ENCODE measurements at regions not wholly inside any gene's neighbourhood (a gene's known extent, or its start where the extent isn't known, plus 50 kb on each side); places are given as distances from the start of the nearest gene placed in this dataset.
"Not testable (repeated sequence)": the region's sequence is repeated elsewhere in the genome, so short reads cannot be mapped to it uniquely, and the experiment has no call there.

DNA sequence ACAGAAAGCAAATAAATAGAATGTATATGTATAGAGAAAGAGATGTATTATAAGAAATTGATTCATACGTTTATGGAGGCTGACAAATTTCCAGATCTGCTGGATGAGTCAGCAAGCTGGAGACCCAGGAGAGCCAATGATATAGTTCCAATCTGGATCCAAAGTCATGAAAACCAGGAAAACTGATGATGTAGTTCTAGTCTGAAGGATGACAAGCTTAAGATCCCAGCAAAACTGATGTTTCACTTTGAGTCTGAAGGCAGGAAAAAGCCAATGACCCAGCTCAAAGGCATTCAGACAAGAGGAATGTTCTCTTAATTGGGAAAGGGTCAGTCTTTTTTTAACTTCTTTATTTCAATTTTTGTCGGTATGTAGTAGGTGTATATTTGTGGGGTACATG lies 102.6 kb downstream of the LHFPL1 start:
- DNase-seq: no peak

GRCh38 chrX:112571388-112571787 lies 108.3 kb downstream of the LHFPL1 start:
- DNase-seq: no peak

DNA sequence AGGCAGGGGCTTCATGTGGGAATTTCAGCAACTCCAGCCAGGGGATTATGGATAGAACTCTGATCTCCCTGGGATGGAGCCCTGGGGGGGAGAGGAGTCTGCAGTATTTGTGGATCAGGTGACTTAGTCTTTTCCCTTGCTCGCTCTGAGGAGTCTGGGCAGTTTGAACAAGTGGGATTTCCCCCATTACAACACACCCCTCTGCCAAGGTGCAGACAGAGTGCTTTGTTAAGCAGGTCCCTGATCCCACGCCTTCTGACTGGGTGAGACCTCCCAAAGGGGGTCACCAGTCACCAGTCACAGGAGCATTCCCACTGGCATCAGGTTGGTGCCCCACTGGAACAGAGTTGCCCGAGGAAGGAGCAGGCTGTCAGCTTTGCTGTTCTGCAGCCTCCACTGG lies 123.9 kb downstream of the LHFPL1 start:
- no peak for DNase-seq

DNA sequence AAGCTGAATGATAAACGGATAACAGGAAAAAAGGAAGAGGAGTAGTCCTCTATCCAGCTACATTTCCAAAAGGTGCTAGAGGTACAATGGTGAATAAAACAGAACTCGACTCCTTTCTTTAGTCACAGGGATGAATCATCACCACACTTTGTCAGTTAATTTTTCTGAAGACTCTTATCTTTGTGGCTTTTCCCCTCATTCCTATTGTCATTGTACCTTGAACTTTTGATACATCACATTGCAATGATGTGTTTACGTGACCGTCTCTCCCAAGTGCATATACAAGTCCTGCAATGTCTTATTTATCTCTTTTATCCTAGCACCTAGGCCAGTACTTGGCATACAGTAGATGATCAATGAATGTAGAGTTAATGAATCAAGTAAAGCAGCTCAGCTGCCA lies 134.7 kb downstream of the LHFPL1 start:
- DNase-seq: no peak

DNA sequence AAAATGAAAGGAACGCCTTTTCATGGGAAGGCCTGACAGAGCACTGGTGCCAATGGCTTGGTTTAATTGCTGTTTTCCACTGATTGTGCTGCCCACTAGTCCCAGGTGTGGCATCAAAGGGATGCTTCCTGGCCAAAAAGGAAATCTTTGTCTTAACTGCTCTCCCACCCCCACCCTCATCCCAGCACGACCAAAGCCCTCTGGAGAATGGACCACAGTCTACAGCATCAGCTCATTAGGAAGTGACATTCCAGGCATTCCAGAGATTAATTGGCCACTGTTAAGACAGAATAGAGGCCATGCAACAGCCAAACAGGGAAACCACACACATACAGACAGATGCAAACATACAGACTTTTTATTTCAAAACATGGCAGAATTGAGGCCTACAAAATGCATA lies 143.2 kb downstream of the LHFPL1 start:
- no peak for DNase-seq

GRCh38 chrX:112527903-112528302 lies 151.8 kb downstream of the LHFPL1 start:
- DNase-seq: no peak

- no peak for DNase-seq
Measured at GRCh38 chrX:112521676-112522075, 158.1 kb downstream of the LHFPL1 start.

- no peak for DNase-seq
Measured at GRCh38 chrX:112520124-112520523, 159.6 kb downstream of the LHFPL1 start.

- no peak for DNase-seq
Measured at GRCh38 chrX:112513154-112513553, 166.6 kb downstream of the LHFPL1 start.

- DNase-seq: no peak
Measured at GRCh38 chrX:112512509-112512908, 167.2 kb downstream of the LHFPL1 start.

DNA sequence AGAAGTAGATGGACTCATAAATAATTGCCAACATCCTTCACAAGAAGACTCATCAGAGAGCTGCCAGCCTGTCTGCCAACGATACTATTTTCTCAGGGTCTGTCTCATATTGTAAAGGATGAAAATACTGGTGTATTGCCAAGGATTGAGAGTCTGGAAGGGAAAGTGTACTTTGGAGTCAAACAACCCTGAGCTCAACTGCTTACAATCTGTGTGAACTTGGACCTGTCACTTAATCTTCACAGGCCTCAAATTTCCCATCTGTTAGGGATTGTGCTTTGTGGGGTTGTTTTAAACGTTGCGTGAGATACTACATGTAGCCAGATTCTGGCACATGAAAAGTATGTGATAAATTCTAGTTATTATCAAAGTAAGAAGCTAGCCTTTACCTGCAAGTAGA lies 169.1 kb downstream of the LHFPL1 start:
- no peak for DNase-seq

DNA sequence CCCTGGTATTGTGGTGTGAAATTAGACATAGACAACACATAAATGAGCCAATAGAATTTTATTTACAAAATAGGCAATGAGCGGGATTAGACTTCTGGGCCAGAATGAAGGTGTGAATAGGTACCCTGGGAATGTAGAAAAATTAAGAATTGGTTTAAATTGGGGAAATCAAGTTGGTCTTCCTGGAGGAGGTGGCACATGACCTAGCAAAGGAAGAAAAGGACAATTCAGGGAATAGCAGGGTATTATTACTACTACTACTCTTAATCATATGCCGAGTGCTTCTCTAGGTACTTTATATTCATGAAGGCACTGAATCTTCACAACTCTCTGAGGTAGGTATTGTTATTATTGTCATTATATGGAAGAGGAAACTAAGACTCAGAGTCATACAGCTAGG lies 202.1 kb downstream of the LHFPL1 start:
- no peak for DNase-seq

DNA sequence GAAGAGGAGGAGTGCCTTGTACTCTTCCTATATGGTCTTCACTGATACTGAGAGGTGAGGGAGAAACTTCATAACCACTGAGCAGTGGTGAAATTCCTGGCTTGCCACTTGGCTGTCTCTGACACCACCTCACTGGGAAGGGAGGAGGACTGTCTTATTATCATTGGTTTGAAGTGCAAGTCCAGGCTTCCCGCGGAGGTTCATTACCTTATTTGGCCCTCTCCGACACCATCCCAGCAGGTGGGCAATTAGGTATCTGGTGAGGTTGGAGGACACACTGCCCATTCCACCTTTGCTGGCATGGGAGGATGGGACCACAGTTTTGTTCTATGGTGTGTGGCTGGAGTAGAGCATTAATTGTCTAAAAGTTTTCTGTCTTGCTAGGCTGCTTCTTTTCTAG lies 206.1 kb downstream of the LHFPL1 start:
- DNase-seq: no peak

DNA sequence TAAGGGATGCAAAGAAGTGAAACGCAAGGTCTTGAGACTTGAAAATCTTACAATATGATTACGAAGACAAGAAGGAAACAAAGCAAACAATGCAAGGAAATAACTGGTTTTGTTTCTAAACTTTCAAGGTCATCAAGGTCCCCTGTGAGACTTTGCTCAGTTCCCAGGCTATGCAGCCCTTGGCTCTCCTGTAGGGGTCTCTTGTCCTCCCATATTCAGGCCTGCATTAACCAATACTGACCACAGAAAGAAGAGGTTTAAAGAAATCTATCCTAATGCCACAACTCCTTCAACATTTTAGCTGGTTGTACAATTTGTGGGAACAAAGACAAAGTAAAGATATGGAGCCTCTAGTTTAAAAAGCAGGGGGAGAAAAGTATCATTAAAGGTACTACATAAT lies 209.2 kb downstream of the LHFPL1 start:
- no peak for DNase-seq

- DNase-seq: not testable (repeated sequence)
Measured at GRCh38 chrX:112461949-112462450, 217.7 kb downstream of the LHFPL1 start.

- DNase-seq: no peak
Measured at GRCh38 chrX:112457788-112458187, 221.9 kb downstream of the LHFPL1 start.

DNA sequence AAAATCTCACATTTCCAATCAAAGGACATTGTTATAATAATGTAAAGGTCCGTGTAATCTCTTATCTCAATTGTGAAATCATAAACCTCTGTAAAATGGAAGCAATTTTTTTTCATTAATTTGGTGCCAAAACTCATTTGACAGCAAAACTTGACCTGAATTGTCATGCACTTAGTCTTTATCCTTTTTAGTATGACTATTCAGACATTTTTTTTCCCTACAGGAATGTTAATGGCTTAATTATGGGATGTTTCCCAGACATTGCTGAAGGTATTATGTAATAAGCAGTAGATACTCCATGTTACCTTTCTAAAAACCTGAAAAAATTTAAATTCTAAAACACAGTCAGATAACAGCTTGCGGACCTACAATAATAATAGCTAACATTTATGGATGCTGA lies 228.9 kb downstream of the LHFPL1 start:
- DNase-seq: no peak

GRCh38 chrX:112440277-112440676 lies 239.5 kb downstream of the LHFPL1 start:
- DNase-seq: no peak

GRCh38 chrX:112424166-112424565 lies 255.6 kb downstream of the LHFPL1 start:
- DNase-seq: no peak

DNA sequence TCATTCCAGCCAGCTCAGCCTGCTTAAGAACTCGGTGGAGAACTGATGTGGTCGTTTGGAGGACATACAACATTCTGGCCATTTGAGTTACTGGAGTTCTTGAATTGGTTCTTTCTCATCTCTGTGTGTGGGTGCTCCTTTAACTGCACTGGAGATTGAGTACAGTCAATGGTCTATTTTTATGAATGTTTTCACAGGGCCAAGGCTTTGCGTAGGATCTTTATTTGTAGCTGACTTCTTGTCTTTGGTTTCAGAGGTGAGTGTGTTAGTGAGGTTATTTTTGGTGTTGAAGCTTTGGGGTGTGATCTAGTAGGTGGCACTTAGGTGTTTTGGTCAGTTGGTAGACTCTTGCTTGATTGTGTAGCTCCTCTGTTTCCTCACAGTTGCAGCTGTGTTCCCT lies 288.4 kb downstream of the LHFPL1 start:
- DNase-seq: no peak

DNA sequence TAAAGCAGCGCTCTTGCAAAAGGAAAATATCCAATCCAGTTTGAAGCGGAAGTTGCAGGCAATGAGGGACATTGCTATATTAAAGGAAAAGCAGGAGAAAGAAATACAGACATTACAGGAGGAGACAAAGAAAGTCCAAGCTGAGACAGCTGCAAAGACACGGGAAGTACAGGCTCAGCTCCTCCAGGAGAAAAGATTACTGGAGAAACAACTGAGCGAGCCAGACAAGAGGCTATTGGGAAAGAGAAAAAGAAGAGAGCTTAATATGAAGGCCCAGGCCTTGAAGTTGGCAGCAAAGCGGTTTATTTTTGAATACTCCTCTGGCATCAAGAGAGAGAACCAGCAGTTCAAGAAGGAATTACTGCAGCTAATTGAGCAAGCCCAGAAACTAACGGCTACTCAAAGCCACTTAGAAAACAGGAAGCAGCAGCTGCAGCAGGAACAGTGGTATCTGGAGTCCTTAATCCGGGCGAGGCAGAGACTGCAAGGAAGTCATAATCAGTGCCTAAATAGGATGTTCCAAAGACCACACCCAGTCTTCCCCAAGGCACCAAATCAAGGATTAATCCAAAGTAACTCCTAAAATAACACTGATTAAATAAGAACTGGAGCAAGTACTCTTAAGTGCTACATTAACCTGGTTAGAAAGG lies 298.0 kb downstream of the LHFPL1 start:
- not testable (repeated sequence) for DNase-seq

DNA sequence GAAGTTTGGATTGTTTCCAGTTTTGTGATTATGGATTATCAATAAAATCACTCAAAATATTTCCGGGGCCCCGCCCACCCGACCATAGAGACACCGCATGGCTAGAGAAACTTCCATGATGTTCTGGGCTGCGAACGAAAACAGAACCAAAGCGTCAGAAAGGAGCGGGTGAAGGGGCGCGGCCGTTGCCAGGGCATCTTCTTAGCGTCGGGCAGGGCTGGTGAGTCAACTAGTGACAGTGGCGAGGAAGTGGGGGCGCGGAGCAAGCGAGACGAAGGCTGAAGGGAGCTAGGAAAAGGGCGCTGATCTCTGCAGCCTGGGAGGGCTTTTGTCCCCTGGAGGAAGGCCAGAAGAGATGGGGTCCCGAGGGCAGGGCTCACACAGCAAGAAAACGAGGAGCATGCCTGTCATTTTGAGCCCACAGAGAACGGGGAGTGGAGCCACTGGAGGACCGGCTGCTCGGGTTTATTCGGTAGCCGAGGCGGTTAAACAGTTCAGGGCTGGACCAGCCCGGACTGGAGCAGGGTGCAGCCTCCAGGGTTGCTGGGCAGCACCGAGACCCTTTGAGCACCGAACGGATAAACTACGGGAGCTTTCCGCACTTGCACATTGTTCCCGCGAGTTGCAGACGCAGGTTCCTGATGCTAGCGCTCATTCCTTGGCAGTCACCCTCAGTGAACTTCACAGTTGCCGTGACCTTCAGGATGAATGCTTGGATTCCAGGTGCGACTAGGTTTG lies 298.1 kb upstream of the TRPC5 start:
- no peak for DNase-seq

GRCh38 chrX:112377481-112377880 lies 294.9 kb upstream of the TRPC5 start:
- no peak for DNase-seq

DNA sequence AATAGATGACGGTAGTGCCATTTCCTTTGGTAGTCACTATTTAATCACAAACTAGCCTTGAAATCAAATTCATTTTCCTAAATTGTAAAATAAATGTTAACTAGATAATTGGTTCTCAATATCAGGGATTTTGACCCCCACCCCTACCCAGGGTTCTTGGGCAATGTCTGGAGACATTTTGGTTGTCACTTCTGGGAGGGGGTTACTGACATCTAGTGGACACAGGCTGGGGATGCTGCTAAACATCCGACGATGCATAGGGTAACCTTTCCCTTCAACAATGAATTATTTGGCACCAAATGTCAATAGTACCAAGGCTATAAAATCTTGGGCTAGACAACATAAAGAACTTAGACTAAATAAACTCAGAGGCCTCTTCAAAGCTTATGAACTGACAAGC lies 285.8 kb upstream of the TRPC5 start:
- peak; percentile 2 for DNase-seq

GRCh38 chrX:112367065-112367464 lies 284.5 kb upstream of the TRPC5 start:
- DNase-seq: no peak
